OCI-M2 (cell line): ENCODE measurements at regions not wholly inside any gene's neighbourhood (a gene's known extent, or its start where the extent isn't known, plus 50 kb on each side); places are given as distances from the start of the nearest gene placed in this dataset.
"Not testable (repeated sequence)": the region's sequence is repeated elsewhere in the genome, so short reads cannot be mapped to it uniquely, and the experiment has no call there.

Experiments used
- DNase-seq: peaks from one replicate; lab custom pipeline; 2025; ENCODE audit not compliant: unreplicated experiment; lab: John Stamatoyannopoulos, UW

DNA sequence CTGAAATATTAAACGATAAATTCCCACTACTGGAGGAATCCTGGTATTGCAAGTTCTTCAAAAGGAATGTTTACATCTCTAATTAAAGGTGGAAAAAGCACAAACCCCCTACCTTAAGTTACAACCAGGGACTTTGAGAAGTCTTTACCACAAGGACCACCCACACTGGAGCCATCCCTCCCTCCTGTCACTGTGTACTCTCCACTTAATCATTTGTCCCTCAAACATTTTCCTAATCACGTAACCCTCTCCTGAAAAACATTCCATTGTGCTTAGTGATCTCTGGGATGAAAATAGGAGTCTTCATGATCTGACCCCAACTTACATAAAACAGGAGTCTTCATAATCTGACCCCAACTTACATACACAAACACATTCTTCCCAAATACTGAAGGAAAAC, 85.7 kb downstream of the SUCLG1 start:
- no peak for DNase-seq

DNA sequence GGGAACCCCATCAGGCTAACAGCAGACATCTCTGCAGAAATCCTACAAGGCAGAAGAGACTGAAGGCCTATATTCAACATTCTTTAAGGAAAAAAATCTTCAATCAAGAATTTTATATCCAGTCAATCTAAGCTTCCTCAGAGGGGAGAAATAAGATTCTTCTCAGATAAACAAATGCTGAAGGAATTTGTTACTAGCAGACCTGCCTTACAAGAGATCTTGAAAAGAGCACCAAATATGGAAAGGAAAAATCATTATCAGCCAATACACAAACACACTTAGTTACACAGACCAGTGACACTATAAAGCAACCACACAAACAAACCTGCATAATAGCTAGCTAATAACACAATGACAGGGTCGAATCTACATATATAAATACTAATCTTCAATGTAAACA, 96.5 kb downstream of the SUCLG1 start:
- no peak for DNase-seq

DNA sequence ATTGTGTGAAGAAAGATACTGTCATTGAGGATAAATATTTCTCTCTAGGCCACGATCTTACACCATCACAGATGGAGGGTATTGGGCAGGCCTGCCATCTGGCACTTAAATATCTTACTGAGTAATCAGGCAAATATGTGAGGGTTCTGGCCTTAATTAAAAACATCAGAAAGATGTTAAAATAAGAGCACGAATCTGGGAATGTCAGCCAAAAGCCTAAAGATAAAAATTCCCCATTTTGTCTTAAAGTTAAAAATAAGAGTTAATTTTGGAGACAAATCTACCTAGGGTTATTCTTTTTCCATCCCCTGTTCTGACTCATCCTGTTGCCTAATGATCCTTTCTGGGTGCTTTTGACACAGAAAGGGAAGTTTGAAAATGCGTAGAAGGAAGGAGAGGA, 121.0 kb downstream of the SUCLG1 start:
- no peak for DNase-seq

DNA sequence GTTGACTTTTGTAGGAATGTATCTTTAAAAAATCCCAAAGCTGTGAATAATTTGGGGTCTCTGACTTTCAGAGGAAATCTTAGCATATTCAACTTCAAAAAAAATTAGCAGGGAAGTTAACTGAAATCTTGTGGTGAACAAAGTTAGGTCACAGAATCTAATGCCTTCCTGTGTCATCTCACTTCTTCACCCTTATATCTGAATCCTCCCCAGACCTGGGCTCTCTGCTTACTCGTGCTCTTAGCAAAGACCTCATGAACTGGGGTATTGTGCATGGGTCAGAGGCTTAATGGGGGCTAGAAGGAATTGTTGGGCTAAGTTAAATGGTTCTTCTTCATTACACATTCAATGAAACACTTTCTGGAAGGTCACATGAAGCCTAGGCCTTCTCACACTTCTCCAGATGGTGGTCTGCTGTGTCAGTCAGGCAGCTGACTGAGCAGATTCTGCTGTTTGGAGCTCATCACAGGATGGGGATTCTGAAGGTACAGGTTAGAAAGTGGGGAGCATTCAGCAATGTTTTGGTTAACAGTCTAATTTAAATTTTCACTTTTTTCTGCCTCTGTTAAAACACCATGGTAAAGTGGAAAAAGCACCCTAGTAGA, 131.3 kb downstream of the SUCLG1 start:
- DNase-seq = no peak

DNA sequence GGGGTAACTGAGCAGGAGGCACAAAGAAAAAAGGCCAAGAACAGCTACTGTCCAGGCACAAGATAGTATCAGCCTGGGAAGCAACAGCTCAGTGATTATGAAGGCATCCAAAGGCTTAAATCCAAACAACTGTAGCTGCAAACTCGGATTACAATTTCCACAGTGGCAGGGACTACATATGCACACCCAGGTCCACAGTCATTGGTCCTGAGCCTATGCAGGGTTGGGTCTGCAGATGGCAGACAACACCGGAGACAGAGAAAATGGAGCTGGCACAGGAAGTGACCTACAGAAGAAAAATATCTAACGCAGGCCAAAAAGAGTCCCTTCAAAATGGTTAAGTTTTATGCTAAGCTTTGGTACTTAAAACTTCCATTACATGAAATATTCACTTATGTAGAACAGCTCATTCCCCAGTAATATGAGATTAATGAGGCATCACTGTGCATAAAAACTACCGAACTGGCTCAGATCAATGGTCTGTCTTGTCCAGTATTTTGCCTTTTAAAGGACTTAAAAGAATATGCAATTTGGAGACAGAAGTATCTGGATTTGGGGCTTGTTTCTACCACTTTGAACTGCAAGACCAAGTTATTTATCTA, 132.1 kb downstream of the SUCLG1 start:
- DNase-seq = no peak

DNA sequence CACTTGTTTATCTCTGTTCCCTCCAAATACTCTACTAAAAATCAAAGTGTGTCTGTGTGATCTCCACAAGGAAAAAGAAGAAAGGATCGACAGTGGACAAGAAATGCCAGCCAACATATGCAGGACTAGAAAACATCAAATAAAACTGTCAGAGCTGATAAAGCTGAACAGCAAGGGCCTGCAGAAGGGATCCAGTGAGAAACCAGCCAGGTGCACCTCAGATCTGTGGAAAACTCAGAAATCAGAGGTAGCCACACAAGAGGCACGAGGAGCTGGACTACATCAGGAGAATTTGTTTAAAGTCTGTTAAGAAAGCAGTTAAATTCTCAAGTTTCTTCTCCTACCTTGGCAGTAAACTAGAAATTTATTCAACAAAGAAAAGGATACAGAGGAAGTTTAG, 135.2 kb downstream of the SUCLG1 start:
- DNase-seq = no peak

DNA sequence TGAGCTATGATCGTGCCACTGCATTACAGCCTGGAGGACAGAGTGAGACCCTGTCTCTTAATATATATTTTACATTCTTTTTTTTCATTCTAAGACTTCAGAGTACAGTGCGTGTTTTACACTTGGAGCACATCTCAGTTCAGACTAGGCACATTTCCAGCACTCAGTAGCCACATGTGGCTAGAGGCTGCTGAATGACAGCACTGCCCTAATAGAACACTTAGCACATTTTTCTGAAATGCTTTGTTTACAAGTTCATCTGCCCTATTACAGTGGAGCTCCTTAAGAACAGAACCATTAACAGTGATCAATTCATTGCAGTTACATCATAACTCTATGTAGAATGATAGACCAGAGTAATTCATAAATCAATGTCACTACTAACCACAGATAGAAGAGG, 138.1 kb downstream of the SUCLG1 start:
- no peak for DNase-seq

DNA sequence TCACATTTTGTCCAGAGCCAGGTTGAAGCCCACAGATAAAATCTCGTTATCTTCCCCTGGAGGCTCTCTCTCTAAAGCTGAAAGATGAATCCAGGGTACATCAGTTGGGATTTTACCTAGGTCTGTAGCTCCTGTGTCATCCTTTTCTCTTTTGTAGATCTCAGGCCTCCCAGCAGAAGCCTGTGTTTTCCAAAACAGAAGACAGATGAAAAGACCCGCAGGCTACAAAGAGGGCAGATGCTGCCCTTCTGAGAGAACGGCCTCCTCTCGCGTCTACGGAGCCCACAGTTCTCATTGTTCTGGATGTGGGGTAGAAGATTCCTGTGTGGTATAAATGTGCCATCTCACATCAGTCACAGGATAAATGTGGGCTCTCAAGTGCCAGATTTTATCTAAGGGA, 139.5 kb downstream of the SUCLG1 start:
- DNase-seq = no peak

DNA sequence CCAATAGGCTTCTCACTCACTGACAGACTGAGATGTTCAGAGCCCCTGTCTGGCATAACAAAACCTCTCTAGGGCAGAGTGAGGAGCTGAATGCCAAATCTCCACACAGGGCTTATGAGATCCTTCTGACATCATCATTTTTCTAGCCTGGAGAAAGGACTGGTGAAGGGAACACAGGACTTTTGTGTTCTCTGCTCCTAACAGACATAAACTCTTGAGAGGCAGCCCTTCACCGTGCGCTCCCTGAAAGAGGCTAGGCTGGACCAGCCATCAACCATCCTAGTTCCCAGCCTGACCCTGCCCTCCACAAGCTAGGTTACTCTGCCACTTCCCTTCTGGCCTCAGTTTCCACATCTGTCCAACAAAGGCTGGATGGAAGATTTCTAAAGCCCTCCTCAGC, 141.9 kb downstream of the SUCLG1 start:
- no peak for DNase-seq

DNA sequence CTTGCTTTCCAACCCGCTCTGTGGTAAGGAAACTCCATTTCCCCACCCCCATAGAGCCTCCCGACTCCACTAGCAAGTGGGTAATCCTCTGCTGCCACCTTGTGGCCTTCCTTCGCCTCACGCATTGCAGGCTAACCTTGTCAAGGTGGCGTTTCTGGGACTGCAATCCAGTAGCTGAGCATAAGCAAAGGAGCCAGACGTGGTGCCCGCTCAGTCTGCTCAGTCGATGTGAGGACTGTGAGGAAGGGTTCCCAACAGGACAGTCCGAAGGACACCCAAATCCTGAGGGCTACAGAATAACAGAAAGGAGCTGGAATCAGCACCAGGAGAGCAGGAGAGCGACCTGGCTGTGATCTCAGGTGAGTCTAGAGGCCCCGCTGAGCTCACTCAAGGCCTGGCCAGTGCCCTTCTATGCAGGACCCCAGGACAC, 144.2 kb downstream of the SUCLG1 start:
- peak; percentile 72 for DNase-seq

DNA sequence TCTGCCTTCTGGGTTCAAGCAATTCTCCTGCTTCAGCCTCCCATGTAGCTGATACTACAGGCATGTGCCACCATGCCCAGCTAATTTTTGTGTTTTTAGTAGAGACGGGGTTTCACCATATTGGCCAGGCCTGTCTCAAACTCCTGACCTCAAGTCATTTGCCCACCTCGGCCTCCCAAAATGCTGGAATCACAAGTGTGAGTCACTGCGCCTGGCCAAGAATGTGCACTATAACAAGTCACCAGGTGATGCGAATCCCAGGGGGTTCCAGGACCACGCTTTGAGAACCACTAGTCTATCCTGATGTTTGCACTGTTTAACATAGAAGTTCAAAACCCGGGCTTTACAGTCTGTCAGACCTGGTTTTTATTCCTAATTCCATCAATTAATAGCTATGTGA, 144.8 kb downstream of the SUCLG1 start:
- no peak for DNase-seq

DNA sequence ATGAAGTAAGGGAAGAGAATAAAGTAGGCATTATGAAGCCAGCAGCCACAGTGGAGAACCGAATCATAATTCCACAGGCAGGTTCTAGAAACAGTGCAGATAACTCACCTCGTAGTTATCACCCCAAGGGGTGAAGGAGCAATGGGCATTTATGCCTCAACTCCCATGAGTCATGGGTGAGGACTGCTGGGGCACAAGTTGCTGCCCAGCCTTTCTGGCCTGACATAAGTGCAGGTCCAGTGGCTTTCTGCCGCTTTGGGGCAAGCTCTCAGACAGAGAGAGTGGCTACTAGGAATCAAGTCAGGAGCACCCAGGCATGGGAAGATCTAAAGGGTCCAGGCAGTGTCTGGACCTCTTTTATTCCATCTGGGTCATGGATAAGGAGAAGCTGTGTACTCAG, 149.8 kb downstream of the SUCLG1 start:
- DNase-seq = no peak

DNA sequence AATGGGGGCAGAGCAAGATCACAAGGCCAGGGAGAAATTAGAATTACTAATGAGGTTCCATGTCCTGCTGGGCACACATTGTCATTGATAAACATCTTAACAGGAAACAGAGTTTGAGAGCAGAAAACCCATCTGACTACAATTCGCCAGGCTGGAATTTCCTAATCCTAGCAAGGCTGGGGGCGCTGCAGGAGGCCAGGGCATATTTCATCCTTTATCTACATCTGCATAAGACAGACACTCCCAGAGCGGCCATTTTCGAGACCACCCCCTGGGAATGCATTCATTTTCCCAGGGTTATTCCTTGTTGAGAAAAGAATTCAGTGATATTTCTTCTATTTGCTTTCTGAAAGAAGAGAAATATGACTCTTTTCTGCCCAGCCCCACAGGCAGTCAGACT, 152.7 kb downstream of the SUCLG1 start:
- no peak for DNase-seq

DNA sequence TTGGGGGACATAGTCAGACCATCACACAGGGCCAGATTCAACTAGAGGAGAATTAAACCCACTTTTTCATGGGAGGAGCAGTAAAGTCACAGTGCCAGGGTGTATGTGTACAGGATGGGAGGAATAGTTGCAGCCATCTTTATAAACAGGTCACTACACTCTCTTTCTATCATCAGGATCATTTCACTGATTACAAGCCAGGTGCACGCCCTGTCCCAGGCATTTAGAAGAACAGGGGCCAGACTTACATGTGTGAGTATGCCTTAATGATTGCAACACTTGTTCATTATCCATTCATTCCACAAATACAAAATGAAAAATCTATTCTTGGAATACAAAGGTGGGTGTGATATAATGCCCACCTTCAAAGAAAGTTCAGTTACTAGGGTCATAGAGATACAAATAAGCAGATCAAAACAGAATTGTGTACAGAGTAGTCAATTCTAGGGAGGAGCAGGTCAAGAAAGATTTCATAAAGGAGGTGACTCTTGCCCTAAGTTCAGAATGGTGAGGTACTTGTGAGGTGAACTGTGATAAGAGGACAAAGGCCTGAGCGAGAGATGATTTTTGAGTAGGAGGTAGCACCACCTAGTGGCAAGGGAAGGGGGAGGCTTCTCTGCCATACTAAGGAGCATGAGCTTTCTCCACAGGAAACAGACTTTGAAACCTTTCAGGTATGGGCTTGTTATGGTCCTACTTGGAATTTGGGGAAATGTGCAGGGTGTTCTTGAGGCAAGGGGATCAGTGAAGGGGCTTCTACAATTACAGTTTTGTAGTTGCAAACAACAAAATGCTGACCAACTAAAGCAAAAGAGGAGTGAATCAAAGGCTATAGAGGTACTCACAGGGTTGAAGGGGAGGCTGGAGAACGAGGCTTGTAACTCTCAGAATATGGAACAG, 156.3 kb downstream of the SUCLG1 start:
- DNase-seq = no peak

DNA sequence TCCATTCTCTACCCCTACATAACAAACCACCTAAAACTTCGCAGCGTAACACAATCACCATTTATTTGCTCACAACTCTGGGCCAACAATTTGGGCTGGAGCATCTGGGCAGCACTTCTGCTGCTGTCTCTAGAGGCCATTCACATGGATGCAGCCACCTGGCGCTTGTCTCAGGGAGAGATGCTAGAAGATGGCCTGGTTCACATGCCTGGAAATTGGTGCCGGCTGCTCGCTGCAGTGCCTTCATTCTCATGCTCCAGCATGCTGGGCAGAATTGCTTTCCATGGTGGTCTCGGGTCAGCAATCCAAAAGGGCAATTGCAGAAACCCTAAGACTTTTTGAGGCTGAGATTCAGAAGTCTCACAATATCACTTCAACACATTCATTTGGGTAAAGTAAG, 157.4 kb downstream of the SUCLG1 start:
- DNase-seq = no peak

DNA sequence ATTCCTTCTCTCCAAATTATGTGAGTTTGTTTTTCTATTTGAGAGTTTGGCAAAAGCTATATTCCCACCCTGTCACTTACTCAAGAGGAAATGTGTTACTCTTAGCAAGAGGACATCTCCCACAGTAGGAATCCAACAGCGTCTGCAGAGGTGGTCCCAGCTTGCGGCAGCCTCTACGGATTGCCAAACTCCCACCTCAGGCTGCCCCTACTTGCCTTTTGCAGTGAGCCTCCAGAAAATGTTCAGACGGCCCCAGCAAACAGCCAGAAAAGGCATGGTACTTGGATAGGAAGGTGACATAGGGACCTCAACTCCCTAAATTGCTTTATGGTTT, 158.4 kb downstream of the SUCLG1 start:
- no peak for DNase-seq

DNA sequence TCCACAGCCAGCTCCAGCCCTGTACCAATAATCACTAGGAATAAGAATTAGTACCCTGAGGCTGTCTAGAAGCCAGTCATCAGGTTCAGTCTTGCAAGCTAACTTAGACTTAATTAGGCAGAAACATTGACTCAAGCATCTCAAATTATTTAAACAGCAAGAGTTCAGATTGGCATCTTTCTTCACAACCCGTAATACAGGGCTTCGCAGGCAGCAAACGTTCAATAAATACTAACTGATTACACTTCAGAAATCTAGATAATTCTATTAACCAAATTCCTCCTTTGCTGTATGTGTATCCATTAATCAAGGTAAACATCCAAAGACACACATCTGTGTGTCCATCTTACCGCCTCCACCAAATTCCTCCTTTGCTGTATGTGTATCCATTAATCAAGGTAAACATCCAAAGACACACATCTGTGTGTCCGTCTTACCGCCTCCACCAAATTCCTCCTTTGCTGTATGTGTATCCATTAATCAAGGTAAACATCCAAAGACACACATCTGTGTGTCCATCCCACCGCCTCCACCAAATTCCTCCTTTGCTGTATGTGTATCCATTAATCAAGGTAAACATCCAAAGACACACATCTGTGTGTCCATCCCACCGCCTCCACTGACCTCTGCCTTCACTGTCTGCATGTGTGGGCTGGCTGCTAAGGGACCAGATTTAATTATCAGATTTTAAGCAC, 158.9 kb downstream of the SUCLG1 start:
- not testable (repeated sequence) for DNase-seq

DNA sequence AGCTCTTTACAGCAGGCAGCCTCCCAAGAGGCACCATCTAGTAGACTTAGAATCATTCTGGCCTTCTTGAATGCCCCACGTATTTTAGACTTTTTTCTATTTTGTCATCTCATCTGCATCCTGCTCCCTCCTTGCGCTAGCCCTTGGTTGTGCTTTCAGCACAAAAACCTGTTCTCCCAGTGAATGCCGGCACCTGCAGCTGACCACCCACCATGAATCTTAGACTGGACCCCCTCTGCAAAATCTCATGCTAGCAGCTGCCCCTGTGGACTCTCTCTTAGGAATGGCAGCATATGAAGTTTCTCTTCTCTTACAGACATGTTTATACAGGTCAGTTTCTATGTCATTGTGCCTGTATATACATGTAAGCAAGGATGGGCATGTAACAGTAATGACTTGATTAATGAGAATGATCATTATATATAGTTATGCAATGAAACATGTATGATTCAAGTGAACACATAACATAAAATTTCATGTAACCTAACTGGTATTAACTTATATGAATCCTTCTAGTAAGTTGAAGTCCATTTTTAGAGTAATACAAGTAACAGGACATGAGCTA, 159.8 kb downstream of the SUCLG1 start:
- no peak for DNase-seq

DNA sequence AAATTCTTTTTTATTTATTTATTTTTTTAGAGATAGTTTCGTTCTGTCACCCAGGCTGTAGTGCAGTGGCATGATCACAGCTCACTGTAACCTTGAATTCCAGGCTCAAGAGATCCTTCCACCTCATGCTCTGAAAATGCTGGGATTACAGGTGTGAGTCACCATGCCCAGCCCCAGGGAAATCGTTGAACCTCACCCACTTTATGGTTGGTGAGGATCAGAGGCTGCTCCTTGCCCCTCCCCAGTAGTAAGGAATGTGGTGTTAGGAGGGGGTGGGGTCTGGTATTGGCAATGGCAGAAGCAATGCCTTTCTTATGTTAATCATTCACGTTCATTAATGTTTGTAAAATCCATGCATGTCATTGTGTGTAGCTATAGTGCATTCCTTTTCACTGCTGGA, 161.9 kb downstream of the SUCLG1 start:
- no peak for DNase-seq

DNA sequence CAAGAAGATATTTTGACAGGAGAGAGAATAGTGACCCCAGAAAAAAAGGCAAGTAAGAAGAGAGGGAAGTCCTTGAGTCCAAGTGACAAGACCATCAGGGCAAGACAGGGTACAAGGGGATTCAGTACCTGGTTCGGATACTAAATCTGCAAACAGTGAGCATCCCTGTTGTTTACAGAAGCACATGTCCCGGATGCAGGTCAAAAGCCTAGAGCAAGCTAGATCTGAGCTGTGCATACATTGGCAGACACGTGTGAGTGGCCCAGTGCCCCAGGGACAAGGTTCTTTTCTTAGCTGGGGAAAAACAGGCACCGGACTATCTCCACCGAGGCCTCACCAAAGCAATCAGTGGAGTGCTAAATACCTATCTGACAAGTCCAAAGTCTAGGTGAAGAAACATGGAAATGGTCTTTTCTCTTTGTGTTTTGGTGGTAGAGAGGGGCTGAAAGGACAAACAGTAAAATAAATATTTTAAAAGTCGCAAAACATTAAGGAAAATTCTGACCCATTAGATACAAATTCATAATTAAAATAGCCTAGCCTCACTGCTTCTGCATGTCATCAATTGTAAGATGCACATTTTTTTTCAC, 165.2 kb downstream of the SUCLG1 start:
- no peak for DNase-seq

DNA sequence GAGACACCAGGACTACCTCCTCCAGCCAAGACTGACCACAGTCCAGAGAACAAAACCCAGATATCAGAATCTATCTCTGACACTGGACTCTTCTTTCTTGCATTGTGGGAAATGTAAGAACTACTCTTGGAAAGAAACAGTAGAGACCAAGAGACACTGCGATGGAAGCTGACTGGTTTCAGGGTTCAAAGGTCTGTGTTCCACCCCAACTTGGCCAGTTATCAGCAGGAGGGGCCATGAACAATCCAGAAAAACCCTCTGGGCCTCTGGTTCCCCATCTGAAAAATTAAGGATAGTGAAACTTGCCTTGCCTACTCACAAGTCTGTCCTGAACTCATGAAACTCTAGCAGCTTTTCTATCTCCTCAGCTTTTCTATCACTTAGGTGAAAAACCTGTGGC, 166.5 kb downstream of the SUCLG1 start:
- DNase-seq = no peak
